HL-60 (cell line): ENCODE measurements at regions not wholly inside any gene's neighbourhood (a gene's known extent, or its start where the extent isn't known, plus 50 kb on each side); places are given as distances from the start of the nearest gene placed in this dataset.

ENCODE experiments used
- DNase-seq, 2 experiments: peaks; one replicate each; pipeline ENCODE4 v3.0.0-alpha.2; 2010 to 2020; ENCODE audit warnings: low read depth in 1 of 2, low spot score in 1 of 2
- H3K27ac ChIP-seq: fragments of 250-450 bp; sonication (Bioruptor Pico); replicated peaks from 2 replicates; pipeline ENCODE4 v1.5.1; 2020; ENCODE audit warnings: mild to moderate bottlenecking, moderate library complexity
- H3K27me3 ChIP-seq: fragments of 250-450 bp; sonication (Bioruptor Pico); 2 replicates; pipeline ENCODE4 v1.5.1; 2021; ENCODE audit warnings: mild to moderate bottlenecking, moderate library complexity; ENCODE audit not compliant: insufficient read depth, poor library complexity, severe bottlenecking
- H3K4me3 ChIP-seq: replicated peaks from 2 replicates; pipeline ENCODE4 v1.5.1; 2011; ENCODE audit warnings: mild to moderate bottlenecking, control low read depth, low read length; ENCODE audit not compliant: insufficient read depth
- CTCF ChIP-seq: IDR thresholded peaks from one replicate; pipeline ENCODE4 v1.5.1; 2011; ENCODE audit warnings: low read length, control low read depth, inconsistent platforms; ENCODE audit not compliant: insufficient read depth
- GABPA ChIP-seq: IDR thresholded peaks from 2 replicates; pipeline ENCODE4 v1.6.1; 2012; ENCODE audit warnings: low read depth
- POLR2AphosphoS5 ChIP-seq: IDR thresholded peaks from 2 replicates; pipeline ENCODE4 v1.6.1; 2012; ENCODE audit warnings: low read depth
- REST ChIP-seq: IDR thresholded peaks from 2 replicates; pipeline ENCODE4 v1.6.1; 2012; ENCODE audit warnings: low read depth; ENCODE audit not compliant: insufficient replicate concordance
- SPI1 ChIP-seq: IDR thresholded peaks from 2 replicates; pipeline ENCODE4 v1.6.1; 2012; ENCODE audit warnings: low read depth, mild to moderate bottlenecking, borderline replicate concordance

GRCh38 chr9:81227507-81228245, 461.7 kb downstream of the TLE1 start:
- DNase-seq, result no peak
- Histone ChIP-seq H3K27ac (no peak overlapping the region), H3K4me3 (no peak overlapping the region), H3K27me3 (no peaks in the 10 kb centered on the region)
- TF ChIP-seq POLR2AphosphoS5, result no peak
- no peak for TF ChIP-seq GABPA
- TF ChIP-seq SPI1, result no peak
- TF ChIP-seq REST, result no peak
- TF ChIP-seq CTCF, result no peak

- TF ChIP-seq POLR2AphosphoS5 (no peak), REST (no peak), CTCF (no peak), SPI1 (no peak), GABPA (no peak)
- Histone ChIP-seq H3K27ac (no peak overlapping the region), H3K27me3 (no peaks in the 10 kb centered on the region), H3K4me3 (no peak overlapping the region)
- DNase-seq, result no peak
These were observed 463.8 kb downstream of the TLE1 start for GRCh38 chr9:81225596-81225995.

- no peak overlapping the region for H3K27ac ChIP-seq
These were observed 464.9 kb downstream of the TLE1 start for GRCh38 chr9:81224166-81225081.

More at GRCh38 chr9:81224166-81225081, 464.9 kb downstream of the TLE1 start:
- no peak for DNase-seq
- Histone ChIP-seq H3K27me3 (no peaks in the 10 kb centered on the region), H3K4me3 (no peak overlapping the region)
- TF ChIP-seq CTCF, result no peak
- TF ChIP-seq SPI1, result 0 out of 2 replicates have a peak, but pooled peaks have one; percentile 3
